ENCODE measurements at regions not wholly inside any gene's neighbourhood (a gene's known extent, or its start where the extent isn't known, plus 50 kb on each side); places are given as distances from the start of the nearest gene placed in this dataset.
"Not testable (repeated sequence)": the region's sequence is repeated elsewhere in the genome, so short reads cannot be mapped to it uniquely, and the experiment has no call there.

- DNase-seq (ENCODE audit: low read depth in 2 of 3, low spot score in 2 of 3), result no peak
Measured at GRCh38 chr9:111276431-111277128, 53.4 kb downstream of the OR2K2 start.

GRCh38 chr9:111274737-111275136 is 55.3 kb downstream of the OR2K2 start:
- no peak for DNase-seq (ENCODE audit: low read depth in 2 of 3, low spot score in 2 of 3)

DNA sequence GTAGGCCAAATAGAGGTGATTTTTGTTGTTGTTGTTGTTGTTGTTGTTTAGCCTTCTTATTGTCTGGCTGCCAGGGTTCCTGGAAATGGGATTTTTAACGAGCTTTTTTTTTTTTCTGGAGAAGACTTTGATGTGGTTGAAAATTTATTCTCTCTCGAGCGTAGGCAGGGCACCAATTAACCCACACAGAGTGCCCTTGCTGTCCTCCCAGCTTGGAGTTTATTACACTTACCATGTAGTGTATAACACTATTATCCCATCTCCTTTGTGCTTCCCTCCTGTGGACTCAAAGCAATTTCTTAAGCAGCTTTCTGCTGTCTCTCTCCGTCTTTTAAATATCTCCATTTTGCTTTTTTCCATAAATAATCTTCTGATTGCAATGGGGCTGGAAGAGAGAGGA is 57.4 kb downstream of the OR2K2 start:
- DNase-seq (ENCODE audit: low read depth in 2 of 3, low spot score in 2 of 3), result no peak

GRCh38 chr9:111271481-111272080 is 58.4 kb downstream of the OR2K2 start:
- DNase-seq (ENCODE audit: low read depth in 2 of 3, low spot score in 2 of 3), result no peak

GRCh38 chr9:111271047-111271446 is 59.0 kb downstream of the OR2K2 start:
- no peak for DNase-seq (ENCODE audit: low read depth in 2 of 3, low spot score in 2 of 3)

- DNase-seq (ENCODE audit: low read depth in 2 of 3, low spot score in 2 of 3), result not testable (repeated sequence)
Measured at GRCh38 chr9:111266024-111266423, 64.0 kb downstream of the OR2K2 start.

DNA sequence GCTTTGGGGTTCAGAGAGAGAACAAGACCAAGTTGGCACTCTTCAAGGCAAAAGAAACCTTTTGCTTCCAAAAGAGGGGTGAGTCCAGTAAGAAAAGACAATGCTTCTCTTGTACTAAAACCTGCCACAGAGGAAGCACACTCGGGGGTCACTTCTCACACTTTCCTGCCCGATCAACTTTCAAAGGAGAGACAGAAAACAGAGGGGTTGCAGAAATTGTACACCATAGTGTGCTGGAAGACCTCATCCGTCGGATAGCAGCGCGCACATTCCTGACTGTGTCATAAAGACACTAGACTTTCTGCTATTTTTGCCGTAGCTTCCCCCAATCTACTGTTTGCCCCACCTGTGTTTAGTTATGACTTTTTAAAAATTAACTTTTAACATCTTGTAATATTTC is 66.9 kb downstream of the OR2K2 start:
- DNase-seq (ENCODE audit: low read depth in 2 of 3, low spot score in 2 of 3), result no peak

DNA sequence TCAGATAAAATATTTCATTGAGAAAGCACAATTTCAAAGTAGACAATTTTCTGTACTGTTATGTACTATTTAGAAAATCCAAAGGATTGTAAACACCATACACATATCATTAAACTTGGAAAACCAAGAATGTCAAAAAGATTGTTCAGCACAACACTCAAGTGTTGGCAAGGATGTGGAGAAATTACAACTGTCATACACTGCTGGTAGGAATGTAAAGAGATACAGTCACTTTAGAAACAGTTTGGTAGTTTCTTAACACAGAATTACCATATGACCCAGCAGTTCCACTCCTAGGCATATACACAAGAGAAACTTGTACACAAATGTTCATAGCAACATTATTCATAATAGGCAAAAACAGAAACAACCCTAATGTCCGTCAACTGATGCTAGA is 71.2 kb downstream of the OR2K2 start:
- no peak for DNase-seq (ENCODE audit: low read depth in 2 of 3, low spot score in 2 of 3)

DNA sequence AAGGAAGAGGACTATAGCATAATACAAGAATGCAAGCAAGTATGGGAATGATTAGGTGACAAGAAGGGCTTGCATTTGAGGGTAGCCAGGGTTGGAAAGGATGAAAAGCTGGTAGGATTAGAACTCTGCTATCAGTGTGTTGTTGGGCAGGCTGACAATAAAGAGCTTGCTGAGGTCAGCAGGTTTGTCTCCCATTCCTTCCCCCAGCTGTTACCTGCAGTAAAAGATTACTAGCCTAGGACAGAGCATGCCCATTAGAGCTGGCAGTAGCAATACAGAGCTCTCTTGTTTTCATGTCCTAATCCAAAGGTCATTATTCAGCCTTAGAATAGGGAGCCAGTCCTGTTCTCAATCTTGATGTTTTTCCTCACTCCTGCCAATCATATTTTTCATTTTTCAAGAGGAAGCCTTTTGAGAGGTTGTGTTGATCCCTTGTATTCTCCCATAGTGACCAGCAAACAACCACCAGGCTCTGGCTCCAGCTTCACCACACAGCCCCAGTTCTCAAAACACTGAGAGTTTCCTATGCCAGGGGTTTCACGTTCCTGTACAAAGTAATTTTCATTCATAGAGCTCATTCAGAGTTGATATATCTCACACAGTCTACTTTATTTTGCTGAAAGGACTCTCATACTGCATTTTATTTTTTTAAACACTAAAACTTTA is 71.7 kb downstream of the OR2K2 start:
- no peak for DNase-seq (ENCODE audit: low read depth in 2 of 3, low spot score in 2 of 3)

GRCh38 chr9:111253742-111254437 is 76.1 kb downstream of the OR2K2 start:
- no peak for DNase-seq (ENCODE audit: low read depth in 2 of 3, low spot score in 2 of 3)

- no peak for DNase-seq (ENCODE audit: low read depth in 2 of 3, low spot score in 2 of 3)
Measured at GRCh38 chr9:111250875-111251842, 78.9 kb downstream of the OR2K2 start.

- DNase-seq (ENCODE audit: low read depth in 2 of 3, low spot score in 2 of 3), result no peak
Measured at GRCh38 chr9:111237447-111237846, 92.6 kb downstream of the OR2K2 start.

- DNase-seq (ENCODE audit: low read depth in 2 of 3, low spot score in 2 of 3), result no peak
Measured at GRCh38 chr9:111236332-111236731, 93.7 kb downstream of the OR2K2 start.

- DNase-seq (ENCODE audit: low read depth in 2 of 3, low spot score in 2 of 3), result no peak
Measured at GRCh38 chr9:111233963-111234362, 96.1 kb downstream of the OR2K2 start.

GRCh38 chr9:111232997-111233790 is 96.8 kb downstream of the OR2K2 start:
- no peak for DNase-seq (ENCODE audit: low read depth in 2 of 3, low spot score in 2 of 3)

DNA sequence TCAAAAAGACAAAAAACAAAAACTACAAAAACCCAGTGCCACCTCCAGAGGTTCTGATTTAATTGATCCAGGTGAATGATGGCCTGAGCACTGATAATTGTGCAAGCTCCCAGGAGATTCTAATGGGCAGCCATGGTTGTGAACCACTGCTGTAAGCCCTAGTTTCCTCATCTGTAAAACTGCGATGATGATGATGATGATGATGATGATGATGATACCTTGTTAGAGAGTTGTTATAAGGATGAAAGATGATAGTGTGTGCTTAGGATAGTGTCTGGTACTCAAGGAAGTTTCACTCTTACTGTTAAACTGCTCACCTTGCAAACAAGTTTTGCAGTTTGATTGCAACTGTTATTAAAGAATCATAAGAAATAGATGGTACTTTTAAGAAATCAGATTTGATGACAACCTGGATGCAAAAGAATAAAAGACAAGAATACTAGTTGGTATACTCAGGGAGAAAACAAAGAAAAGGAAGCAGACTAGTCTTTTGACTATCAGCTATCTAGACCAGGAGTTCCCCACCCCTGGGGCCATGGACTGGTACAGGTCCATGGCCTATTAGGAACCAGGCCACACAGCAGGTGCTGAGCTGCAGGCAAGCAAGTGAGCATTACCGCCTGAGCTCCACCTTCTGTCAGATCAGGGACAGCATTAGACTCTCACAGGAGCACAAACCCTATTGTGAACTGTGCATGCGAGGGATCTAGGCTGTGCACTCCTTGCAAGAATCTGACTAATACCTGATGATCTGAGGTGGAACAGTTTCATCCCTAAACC is 98.0 kb downstream of the OR2K2 start:
- DNase-seq (ENCODE audit: low read depth in 2 of 3, low spot score in 2 of 3), result no peak

GRCh38 chr9:111222757-111223156 is 107.3 kb downstream of the OR2K2 start:
- no peak for DNase-seq (ENCODE audit: low read depth in 2 of 3, low spot score in 2 of 3)

- DNase-seq (ENCODE audit: low read depth in 2 of 3, low spot score in 2 of 3), result no peak
Measured at GRCh38 chr9:111212874-111213273, 117.2 kb downstream of the OR2K2 start.

DNA sequence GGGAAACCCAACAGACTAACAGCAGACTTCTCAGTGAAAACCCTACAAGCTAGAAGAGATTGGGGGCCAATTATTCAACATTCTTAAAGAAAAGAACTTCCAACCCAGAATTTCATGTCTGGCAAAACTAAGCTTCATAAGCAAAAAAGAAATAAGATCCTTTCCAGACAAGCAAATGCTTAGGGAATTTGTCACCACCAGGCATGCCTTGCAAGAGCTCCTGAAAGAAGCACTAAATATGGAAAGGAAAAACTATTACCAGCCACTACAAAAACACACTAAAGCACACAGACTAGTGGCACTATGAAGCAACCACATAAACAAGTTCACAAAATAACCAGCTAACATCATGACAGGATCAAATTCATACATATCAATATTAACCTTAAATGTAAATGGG is 131.1 kb downstream of the OR2K2 start:
- no peak for DNase-seq (ENCODE audit: low read depth in 2 of 3, low spot score in 2 of 3)

All from hematopoietic multipotent progenitor cell (in vitro differentiated cells).